Effector CD8-positive, alpha-beta T cell (primary cell): ENCODE measurements at regions not wholly inside any gene's neighbourhood (a gene's known extent, or its start where the extent isn't known, plus 50 kb on each side); places are given as distances from the start of the nearest gene placed in this dataset.

Experiments used
- DNase-seq: peaks from one replicate; lab custom pipeline; 2025; lab: John Stamatoyannopoulos, UW

DNA sequence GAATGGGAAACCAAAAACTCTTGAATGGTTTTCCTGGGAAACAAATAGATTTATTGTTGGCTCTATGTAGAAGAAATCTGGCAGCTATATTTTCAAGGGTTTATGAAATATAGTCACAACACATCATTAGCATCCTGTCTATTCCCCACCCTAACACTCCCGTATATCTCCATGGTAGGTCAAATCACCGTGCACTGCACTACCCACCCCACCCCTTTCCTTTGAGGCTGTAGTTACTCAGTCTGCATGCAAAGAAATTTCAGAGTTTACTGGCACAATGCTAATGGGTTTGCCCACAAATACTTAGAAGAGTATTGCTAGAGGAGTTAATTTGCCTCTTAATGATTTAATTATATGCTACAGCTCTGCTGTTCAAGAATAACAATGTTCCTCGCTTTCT lies 329.1 kb upstream of the TSHZ2 start:
- no peak for DNase-seq

DNA sequence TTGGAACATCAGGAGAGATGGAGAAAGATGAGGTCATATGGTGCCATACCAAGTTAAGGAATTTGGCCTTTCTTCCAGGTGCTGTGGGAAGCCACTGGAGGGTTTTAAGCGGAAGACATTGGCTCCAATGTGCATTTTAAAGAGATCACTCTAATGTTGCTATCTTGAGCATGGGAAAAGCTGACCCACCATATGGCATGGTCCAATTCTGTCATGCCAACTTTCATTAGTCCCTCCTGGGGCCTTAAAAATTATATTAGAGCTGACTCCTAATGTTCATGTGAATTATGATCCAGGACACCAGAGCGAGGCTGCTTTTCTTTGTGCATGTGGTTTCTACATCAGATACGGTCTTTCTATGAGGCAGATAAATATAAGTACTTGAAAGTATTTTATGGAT lies 335.0 kb upstream of the TSHZ2 start:
- no peak for DNase-seq

DNA sequence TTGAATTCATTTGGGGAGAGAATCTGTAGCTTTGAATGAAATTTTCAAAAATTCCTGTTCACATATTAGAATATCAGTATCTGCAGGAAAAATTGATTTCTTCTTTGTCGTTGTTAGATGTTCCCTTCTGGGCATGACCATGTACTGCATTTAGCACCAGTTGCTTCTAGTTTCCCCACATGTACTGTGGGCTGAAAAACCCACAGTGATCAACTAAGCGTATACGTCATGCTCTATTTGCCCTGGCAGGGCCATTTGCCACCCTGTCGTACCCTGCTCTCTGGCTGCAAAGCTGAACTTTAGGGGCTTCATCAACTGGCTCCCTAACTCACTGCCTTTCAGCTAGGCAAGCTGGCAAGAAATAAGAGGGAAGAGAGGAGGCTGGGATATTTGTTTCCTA lies 340.7 kb upstream of the TSHZ2 start:
- DNase-seq: no peak

DNA sequence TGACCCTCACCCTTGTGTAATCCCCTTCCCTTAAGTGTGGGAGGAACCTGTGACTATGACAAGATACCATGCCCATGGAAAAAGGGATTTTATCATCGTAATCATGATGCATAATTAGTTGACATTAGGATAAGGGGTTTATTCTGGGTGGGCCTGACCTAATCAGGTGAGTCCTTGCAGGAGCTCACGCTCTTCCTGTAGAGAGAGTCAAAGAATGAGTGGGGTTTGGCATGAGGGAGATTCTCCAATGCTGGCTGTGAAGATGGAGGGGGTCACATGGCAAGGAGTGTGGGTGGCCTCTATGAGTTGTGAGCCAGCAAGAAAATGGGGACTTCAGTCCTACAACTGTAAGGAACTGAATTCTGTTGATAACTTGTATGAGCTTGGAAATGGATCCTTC lies 342.0 kb upstream of the TSHZ2 start:
- DNase-seq: no peak

DNA sequence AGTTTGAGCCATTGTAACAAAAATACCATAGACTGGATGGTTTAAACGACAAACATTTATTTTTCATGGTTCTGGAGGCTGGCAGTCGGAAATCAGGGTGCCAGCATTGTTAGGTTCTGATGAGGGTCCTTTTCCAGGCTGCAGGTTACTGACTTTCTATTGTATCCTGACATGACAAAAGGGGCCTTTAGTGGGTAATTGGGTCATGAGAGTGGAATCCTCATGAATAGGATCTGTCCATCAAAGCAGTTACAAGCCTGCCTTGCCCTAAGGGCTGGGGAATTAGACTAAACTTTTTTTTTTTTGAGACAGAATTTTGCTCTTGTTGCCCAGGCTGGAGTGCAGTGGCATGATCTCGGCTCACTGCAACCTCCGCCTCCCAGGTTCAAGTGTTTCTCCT lies 347.9 kb upstream of the TSHZ2 start:
- no peak for DNase-seq

DNA sequence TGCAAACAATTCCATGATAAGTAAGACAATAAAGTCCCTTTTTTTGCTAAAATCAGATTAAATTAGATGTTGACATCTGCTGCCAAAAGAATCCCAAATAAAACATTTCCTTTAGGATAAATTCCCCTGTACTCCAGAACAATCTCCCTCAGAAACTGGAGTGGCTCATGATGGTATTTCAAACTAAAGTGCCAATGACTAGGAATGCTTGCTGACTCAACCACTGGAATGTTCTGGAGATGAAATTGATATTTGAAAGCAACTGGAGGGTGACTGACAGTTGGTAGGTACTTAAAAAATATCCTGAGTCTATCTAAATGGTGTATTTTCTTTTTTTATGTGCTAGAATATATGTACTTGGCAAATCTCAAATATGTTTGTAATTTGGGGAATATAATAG lies 350.1 kb upstream of the TSHZ2 start:
- no peak for DNase-seq

DNA sequence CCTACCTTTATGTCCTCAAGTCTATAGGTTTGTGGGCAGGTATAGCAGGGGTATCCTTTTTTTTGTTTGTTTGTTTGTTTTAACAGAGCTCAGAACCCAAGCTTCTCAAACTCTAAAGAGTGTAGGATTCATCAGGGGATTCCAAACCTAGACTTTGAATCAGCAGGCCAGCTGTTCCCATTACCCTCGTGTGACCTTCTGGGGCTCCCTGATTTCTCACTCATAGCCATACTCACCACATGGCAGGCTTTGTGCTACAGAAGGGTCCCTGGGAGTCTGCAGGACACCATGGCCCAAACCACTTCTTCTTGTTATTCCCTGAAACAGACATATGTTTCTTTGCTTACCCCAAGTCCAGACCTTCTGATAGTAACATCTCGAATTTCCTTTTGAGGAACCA lies 350.8 kb upstream of the TSHZ2 start:
- DNase-seq: no peak

DNA sequence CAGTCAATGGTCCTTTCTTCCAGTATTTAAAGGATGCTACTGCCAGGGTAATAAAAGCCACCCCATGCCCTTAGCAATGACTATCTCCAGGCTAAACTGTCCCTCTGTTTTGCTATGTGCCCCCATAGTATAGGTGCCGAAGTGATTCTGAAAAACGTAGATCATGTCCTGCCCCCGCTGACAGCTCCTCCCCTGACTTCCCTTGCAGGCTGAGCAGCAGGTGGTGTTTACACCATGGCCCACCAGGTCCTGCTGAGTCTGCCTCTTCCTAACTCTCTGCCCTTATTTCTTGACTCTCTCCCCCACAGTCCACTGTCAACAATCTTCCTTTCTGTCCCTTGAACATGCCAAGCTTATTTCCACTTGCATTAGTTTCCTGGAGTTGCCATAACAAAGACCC lies 352.5 kb upstream of the TSHZ2 start:
- no peak for DNase-seq

DNA sequence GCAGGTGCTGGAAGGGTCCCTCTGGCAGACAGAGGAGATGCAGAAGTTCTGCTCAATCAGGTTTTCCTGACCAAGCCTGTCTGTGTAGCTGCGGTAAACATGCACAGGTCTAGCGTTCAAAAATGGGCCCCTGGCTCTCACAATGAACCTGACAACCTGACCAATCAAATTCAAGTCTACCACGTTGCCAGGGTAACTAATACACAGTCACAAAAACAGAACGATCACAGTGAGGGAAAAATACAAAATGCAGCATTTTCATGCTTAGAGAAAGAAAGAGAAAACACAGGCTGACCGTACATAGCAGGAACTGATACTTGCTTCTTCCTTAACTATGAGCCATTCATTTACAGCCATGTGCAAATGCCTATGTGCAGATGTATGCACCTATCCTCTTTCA lies 353.1 kb upstream of the TSHZ2 start:
- DNase-seq: no peak

DNA sequence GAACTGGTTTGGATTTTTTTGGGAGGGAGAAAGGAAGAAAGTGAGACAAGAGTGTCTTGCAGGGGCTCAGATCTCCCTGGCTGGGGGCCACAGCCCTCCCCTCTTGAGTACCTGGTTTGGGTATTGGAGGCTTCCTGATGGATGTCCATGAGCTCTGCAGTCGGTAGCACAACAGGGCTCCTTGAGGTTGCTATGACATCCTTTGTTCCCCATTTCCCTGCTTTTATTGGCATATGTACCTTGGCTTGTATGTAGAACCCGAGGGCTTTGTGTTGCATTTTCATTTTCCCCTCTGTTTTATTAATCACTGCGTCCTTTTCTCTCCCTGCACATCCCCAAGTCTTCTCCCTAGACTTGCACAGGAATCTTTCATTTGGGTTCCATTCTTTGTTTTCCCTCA lies 355.5 kb upstream of the TSHZ2 start:
- no peak for DNase-seq

DNA sequence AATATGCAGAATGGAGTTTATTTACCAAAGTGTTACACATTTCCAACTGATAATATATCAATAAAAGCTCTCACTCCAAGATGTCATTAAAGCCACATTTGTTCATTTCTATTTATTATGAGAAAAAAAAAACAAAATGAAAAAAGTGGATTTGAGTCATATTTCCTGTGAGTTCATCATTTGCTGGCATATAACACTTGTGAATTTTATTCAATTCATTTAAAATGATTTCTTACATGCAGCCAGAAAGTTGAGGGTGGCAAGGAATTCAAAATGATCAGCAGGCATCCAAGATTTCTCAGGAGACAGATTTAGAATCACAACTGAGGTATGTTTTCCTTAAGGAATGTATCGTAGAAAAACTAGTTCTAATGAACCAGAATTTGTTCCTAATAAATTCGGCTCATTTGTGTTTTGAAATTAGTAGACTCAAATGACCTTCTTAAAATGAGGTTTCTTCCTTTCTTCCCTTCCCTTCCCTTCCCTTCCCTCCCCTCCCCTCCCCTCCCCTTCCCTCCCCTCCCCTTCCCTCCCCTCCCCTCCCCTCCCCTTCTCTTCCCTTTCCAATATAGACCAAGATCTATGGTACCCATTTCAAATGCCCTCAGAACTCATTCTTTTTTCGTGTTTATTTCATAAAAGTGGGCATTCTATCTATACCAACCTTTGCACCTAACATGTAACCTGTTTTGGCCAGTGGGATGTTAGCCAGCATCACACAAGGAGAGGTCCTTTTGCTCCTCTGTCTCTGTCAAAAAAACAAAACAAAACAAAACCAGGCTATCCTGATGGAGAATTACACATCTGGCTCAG lies 357.9 kb upstream of the TSHZ2 start:
- DNase-seq: no peak

DNA sequence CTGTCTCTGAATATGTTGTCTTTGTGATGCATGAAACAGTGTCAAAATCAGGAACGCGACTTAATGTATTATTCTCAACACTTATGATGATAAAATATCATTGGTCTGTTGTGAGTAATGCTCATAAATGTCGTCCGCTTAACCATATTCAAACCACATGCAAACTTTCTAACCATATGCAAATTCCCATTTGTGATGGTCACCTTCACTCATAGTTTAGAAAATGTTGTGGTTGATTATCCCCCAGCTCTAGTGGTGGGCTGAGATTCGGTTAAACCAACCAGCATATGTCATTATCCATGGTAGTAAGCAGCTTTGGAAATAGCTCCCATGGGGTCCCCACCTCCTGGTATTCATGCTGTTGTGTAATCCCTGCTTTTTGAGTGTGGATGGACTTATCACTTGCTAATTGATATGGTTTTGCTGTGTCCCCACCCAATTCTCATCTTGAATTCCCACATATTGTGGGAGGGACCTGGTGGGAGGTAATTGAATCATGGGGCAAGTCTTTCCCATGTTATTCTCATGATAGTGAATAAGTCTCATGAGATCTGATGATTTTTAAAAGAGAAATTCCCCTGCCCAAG lies 360.0 kb upstream of the TSHZ2 start:
- DNase-seq: no peak

DNA sequence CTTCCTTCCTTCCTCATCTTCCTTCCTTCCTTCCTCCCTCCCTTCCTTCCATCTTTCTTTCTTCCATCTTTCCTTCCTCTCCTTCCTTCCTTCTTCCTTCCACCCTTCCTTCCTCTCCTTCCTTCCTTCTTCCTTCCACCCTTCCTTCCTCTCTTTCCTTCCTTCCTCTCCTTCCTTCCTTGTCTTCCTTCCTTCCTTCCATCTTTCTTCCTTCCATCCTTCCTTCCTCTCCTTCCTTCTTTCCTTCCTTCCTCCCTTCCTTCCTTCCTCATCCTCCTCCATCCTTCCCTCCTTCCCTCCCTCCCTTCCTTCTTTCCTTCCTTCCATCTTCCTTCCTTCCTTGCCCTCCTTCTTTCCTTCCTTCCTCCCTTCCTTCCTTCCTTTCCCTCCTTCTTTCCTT lies 361.4 kb upstream of the TSHZ2 start:
- no peak for DNase-seq

DNA sequence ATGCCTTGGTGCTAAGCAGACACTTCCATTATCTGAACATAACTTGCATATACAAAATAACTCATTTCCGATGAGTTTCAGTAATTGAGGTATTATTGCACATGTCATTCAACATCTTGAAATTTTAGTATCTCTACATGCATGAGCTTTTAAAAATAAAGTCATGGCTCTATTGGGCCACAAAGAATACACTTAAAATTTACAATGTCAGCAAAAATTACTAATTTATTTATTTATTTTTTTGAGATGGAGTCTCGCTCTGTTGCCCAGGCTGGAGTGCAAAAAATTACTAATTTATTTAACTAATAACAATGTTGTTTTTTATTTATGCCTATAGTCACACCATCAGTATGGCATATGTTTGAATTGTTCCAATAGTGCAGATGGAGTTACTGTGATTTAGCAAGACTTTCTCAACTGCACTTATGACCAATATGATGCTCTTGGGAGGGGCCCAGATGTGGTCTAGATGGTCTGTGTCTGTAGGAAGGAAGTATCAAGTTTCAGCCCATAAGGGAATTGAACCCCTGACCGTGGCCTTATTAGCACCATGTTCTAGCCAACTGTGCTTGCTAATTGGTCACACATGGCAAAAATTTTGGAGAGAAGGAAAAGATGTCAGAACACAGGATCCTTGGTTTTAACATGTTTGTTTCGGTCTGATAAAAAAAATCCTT lies 370.7 kb upstream of the TSHZ2 start:
- DNase-seq: no peak

DNA sequence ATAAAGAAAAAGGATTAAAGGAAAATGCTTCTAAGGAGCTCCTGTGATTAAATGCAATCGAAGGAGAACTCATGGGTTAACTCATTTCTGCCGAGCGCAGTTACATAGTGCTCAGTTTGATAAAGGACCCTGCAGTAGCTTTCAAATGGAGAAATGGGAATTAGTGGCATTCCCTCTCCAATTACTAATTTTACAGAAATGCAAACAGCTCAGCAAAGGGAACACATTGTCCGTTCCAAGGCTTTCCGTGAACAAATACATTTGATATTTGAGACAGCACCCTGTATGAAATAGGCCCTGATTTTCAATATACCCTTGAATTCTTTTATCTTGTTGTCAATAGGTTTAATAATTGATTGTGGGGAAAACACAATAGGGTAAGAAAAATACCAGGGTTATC lies 375.9 kb upstream of the TSHZ2 start:
- DNase-seq: no peak

DNA sequence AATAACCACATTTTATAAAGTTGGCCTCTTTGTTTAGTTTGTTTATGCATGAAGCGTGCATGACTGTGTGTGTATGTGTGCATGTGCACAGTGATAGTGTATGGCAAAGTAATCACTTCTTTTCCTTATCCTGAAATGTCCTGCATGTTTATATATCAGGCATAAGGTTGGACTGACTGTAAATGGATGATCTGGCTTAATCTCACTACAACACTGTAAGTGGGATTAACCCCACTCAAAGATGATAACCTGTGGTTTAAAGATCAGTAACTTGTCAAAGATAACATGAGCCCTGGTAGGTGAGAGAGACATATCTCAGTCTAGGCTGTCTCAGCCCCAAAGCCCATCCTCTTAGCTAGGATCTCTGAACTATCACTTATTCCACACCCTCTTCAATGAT lies 376.6 kb upstream of the TSHZ2 start:
- no peak for DNase-seq

DNA sequence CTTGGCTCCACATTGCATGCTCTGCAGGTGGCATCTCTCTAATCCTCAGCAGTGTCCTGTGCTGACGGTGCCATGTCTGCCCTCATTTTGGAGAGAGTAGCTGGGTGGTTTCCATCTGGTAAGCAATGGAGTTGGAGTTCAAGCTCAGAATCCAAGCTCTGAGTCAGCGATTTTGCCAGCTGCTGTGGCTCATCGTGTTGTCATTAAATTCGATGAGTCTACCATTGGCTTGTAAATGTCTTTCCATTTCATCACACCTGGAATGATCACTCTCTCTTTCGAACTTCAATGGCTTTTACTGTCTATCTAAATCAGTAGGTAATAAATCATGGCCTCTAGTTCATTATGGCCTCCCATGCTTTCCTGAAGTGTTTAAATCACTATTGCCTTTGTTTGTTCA lies 378.5 kb upstream of the TSHZ2 start:
- DNase-seq: no peak

DNA sequence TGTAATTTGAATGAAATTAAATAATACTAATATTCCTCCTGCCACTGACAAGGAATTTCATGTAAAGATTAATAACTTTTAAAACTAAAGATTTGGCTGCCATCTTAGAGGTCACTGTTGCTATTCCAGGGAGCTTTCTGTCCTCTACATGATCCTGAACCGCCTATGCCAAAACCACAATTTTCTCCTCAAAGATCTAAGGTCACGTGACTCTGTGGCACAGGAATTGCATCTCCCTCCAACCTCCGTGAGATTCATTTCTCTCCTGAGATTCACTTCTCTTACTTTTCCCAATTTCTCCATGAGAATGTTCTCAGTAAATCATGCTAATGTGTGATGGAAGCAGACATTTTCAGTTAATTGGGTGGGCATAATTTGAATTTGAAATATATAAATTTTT lies 379.6 kb upstream of the TSHZ2 start:
- no peak for DNase-seq

DNA sequence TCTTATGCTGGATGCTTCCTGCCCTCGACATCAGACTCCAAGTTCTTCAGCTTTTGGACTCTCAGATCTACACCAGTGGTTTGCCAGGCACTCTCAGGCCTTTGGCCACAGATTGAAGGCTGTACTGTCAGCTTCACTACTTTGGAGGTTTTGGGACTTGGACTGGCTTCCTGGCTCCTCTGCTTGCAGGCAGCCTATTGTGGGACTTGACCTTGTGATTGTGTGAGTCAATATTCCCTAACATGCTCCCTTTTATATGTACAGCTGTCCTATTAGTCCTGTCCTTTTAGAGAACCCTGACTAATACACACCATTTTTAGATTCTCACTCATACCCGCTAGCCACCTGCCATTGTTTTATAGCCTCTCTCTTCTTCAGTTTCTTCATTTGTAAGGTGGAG lies 382.1 kb upstream of the TSHZ2 start:
- no peak for DNase-seq

DNA sequence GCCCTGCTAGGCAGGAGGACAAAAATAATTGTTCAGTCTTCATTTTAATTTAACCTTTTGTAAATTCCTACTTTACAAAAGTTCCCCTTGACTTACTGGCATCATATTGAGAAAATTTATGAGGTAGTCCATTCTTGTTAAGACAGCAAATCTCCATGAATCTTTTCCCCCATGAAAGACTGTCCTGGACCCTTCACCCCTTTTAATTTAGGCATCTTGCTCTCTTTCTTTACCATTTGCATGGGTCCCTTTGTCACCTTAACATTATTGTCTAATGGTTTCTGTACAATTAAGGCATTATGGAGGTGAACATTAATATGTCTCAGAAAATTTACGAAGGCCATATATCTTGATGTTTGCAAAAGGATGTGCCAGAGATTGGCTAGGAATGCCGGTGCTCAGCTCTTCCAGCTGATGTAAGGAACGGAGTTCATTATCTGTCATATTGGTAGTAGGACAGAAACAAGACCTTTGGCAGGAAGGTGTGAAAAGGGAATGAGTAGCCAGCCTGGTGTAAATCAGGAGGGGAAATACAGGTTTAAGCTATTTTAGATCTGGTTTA lies 382.8 kb upstream of the TSHZ2 start:
- DNase-seq: no peak

DNA sequence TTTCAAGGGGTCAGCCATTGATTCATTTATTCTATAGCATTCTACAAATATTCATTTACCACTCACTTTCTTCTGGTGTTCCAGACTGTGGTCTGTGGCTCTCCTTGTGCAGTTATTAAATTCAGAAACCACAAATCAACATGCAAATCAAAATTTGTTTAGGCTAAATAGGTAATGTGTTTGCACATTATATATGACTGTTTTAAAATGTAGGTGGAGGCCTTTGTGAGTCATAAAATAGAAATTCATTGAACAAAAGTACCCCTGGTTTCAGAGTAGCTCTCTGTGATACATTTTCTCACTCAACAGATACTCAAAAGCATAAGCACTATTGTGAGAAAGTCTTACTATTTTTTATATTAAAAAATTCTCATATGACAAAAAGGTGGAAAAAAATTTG lies 385.5 kb upstream of the TSHZ2 start:
- no peak for DNase-seq

DNA sequence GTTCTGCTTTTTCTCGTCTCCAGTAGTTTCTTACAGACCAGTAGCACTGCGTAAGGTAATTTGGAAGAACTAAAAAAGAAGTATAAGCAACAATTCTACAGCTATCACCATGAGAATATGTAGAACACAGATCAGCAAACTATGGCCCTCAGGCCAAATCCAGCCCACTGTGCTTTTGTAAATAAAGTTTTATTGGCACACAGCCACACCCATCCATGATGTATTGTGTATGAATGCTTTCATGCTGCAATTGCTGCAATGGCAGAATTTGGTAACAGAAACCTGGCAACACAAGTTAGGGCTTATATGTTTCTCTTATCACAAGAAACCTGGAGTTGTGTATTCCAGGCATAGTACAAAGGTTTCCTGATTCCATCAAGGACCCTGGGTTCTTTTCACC lies 386.8 kb upstream of the TSHZ2 start:
- no peak for DNase-seq

DNA sequence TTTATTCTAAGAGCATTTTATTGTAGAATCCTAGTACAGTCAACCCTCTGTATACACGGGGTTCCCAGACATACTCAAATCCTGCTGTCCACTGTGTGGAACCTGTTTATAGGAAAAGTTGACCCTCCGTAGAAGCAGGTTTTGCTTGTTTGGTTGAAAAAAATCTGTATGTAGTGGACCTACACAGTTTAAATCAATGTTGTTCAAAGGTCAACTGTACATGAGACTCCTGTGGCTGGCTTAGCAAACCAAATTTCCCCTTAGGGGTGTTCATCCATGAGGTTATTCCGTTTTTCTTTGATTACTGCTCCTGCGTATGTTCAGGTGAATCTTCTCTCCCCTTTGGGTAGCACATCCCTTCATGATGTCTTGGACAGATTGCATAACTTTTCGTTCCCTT lies 387.0 kb upstream of the ZFP64 start:
- no peak for DNase-seq
